Hepatocyte (in vitro differentiated cells): ENCODE measurements at regions not wholly inside any gene's neighbourhood (a gene's known extent, or its start where the extent isn't known, plus 50 kb on each side); places are given as distances from the start of the nearest gene placed in this dataset.

Source experiments
- DNase-seq: peaks from one replicate; pipeline ENCODE4 v3.0.0-alpha.2; 2016; ENCODE audit warnings: low spot score
- H2AFZ ChIP-seq: fragments of 200-600 bp; sonication (generic); 2 replicates; pipeline ENCODE4 v1.6.0; 2016; ENCODE audit warnings: antibody characterized with exemption, mild to moderate bottlenecking
- H3K27ac ChIP-seq: fragments of 200-600 bp; sonication (generic); 2 replicates; pipeline ENCODE4 v1.5.1; 2016; ENCODE audit warnings: mild to moderate bottlenecking
- H3K27me3 ChIP-seq: fragments of 200-600 bp; sonication (generic); 2 replicates; pipeline ENCODE4 v1.6.1; 2016
- H3K36me3 ChIP-seq: fragments of 200-600 bp; sonication (generic); replicated peaks from 2 replicates; pipeline ENCODE4 v1.5.1; 2016; ENCODE audit warnings: low read depth; ENCODE audit not compliant: insufficient read depth
- H3K4me1 ChIP-seq: fragments of 200-600 bp; sonication (generic); 2 replicates; pipeline ENCODE4 v1.5.1; 2016; ENCODE audit warnings: mild to moderate bottlenecking, moderate library complexity; ENCODE audit not compliant: insufficient read depth
- H3K4me2 ChIP-seq: fragments of 200-600 bp; sonication (generic); 2 replicates; pipeline ENCODE4 v1.6.0; 2016
- H3K4me3 ChIP-seq: fragments of 200-600 bp; sonication (generic); 2 replicates; pipeline ENCODE4 v1.5.1; 2016; ENCODE audit warnings: mild to moderate bottlenecking
- H3K79me2 ChIP-seq: fragments of 200-600 bp; sonication (generic); 2 replicates; pipeline ENCODE4 v1.6.0; 2017; ENCODE audit warnings: mild to moderate bottlenecking
- H3K9me2 ChIP-seq: fragments of 200-600 bp; sonication (generic); replicated peaks from 2 replicates; pipeline ENCODE4 v1.6.0; 2017; ENCODE audit warnings: mild to moderate bottlenecking; ENCODE audit not compliant: insufficient read depth
- H3K9me3 ChIP-seq: fragments of 200-600 bp; sonication (generic); 2 replicates; pipeline ENCODE4 v1.5.1; 2016; ENCODE audit warnings: low read depth, mild to moderate bottlenecking
- H4K20me1 ChIP-seq: fragments of 200-600 bp; sonication (generic); 2 replicates; pipeline ENCODE4 v1.6.0; 2016; ENCODE audit warnings: mild to moderate bottlenecking; ENCODE audit not compliant: insufficient read depth, poor library complexity, severe bottlenecking
- EZH2 ChIP-seq: fragments of 200-600 bp; sonication (generic); IDR thresholded peaks from 2 replicates; pipeline ENCODE4 v1.6.1; 2016; ENCODE audit warnings: antibody characterized with exemption, mild to moderate bottlenecking, borderline replicate concordance
- EZH2phosphoT487 ChIP-seq: fragments of 200-600 bp; sonication (generic); IDR thresholded peaks from one replicate; pipeline ENCODE4 v1.6.1; 2018; ENCODE audit warnings: antibody characterized with exemption, mild to moderate bottlenecking, low read depth, moderate library complexity; ENCODE audit not compliant: unreplicated experiment, severe bottlenecking
- WGBS: methylation state at CpG from one replicate; pipeline ENCODE4 v1.1.6; 2016; ENCODE audit warnings: low lambda C conversion rate; ENCODE audit errors: missing lambda C conversion rate; 5-methylcytosine and 5-hydroxymethylcytosine counted together
- TF ChIP-seq, protein P1 (sequence below): fragments of 200-600 bp; sonication (generic); IDR thresholded peaks from 2 replicates; pipeline ENCODE4 v1.5.1; 2016; ENCODE audit warnings: antibody characterized with exemption, mild to moderate bottlenecking; ENCODE audit not compliant: poor library complexity

DNA sequence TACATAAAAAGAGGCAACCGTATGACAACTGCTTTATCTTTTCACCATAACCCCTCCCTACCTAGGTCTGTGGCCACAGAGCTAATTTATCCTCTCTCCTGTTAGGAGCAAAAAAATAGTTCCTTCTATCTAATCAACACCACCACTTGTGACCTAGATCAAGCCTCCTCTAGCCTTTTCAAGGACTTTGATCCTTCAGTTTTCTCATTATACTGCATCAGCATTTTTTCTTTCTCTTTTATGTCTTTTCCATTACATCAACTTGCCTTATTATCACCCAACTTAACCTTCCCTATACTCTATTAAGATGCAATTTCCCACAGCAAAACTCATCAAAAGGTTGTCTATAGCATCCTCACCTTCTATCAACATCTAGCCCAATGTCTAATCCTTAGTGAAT is 211.0 kb downstream of the ANKRD50 start:
- Histone ChIP-seq H3K4me2 (no peak overlapping the region), H3K9me3 (no peaks in the 10 kb centered on the region), H4K20me1 (no peaks in the 10 kb centered on the region), H3K79me2 (no peaks in the 10 kb centered on the region), H3K4me1 (no peaks in the 10 kb centered on the region), H3K36me3 (no peaks in the 10 kb centered on the region), H3K9me2 (no peaks in the 10 kb centered on the region), H3K27me3 (no peaks in the 10 kb centered on the region), H3K27ac (no peak overlapping the region), H3K4me3 (no peak overlapping the region), H2AFZ (no peak overlapping the region)
- no peak for DNase-seq
- 72% methylated on average over 1 of the region's 1 CpG for WGBS
- TF ChIP-seq, protein P1, sequence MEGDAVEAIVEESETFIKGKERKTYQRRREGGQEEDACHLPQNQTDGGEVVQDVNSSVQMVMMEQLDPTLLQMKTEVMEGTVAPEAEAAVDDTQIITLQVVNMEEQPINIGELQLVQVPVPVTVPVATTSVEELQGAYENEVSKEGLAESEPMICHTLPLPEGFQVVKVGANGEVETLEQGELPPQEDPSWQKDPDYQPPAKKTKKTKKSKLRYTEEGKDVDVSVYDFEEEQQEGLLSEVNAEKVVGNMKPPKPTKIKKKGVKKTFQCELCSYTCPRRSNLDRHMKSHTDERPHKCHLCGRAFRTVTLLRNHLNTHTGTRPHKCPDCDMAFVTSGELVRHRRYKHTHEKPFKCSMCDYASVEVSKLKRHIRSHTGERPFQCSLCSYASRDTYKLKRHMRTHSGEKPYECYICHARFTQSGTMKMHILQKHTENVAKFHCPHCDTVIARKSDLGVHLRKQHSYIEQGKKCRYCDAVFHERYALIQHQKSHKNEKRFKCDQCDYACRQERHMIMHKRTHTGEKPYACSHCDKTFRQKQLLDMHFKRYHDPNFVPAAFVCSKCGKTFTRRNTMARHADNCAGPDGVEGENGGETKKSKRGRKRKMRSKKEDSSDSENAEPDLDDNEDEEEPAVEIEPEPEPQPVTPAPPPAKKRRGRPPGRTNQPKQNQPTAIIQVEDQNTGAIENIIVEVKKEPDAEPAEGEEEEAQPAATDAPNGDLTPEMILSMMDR = no peak
- TF ChIP-seq EZH2 (no peak), EZH2phosphoT487 (no peak)

DNA sequence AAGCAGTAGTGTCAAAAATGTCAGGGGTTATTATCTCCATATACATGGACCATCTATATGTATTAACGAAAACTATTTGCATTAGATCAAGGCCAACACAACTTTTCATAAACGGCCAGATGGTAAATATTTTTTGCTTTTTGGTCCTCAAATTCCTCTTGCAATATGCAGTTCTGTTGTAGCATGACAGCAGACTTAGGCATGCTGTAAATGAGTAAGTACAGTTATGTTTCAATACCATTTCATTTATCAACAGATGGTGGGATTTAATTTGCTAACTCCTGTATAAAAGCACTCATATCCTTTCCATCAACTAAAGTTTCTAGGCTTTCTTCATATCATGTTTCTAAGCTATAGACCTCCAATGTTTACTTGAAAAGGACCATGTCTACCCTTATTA is 208.1 kb downstream of the ANKRD50 start:
- H4K20me1 ChIP-seq = no peaks in the 10 kb centered on the region
- TF ChIP-seq, protein P1 = no peak
- TF ChIP-seq EZH2 (no peak), EZH2phosphoT487 (no peak)
- 68% methylated on average over 2 of the region's 2 CpGs for WGBS
- no peaks in the 10 kb centered on the region for H3K79me2 ChIP-seq
- DNase-seq = no peak
- H3K27ac ChIP-seq = no peak overlapping the region
- H3K36me3 ChIP-seq = no peaks in the 10 kb centered on the region
- no peak overlapping the region for H3K4me3 ChIP-seq
- no peaks in the 10 kb centered on the region for H3K27me3 ChIP-seq
- H3K9me2 ChIP-seq = no peaks in the 10 kb centered on the region
- no peak overlapping the region for H3K4me2 ChIP-seq
- H3K4me1 ChIP-seq = no peaks in the 10 kb centered on the region
- H3K9me3 ChIP-seq = no peaks in the 10 kb centered on the region
- H2AFZ ChIP-seq = no peak overlapping the region

DNA sequence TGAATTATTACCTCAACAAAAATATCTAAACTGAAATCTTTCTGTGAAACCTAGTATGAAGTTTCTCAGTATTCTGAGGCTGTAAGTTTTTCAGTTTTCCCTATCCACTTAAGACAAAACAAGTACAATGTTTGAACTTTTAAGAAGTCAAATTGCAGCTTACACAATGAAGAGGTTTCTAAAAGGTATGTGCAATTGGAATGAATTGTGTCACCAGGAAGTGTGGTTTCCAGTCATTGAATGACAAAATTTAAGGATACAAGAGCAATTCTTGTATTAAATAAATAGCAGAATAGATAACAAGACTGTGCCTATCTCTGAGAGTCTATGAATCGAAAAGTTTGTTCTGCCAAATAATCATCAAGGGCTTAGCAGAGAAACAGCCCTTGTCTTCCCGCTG is 207.3 kb downstream of the ANKRD50 start:
- no peak overlapping the region for H3K4me3 ChIP-seq
- WGBS = 46% methylated on average over 2 of the region's 2 CpGs
- no peaks in the 10 kb centered on the region for H4K20me1 ChIP-seq
- no peaks in the 10 kb centered on the region for H3K36me3 ChIP-seq
- peak overlapping the region; percentile 4 for H3K27ac ChIP-seq
- H3K9me2 ChIP-seq = no peaks in the 10 kb centered on the region
- no peaks in the 10 kb centered on the region for H3K79me2 ChIP-seq
- no peaks in the 10 kb centered on the region for H3K4me1 ChIP-seq
- H3K9me3 ChIP-seq = no peaks in the 10 kb centered on the region
- DNase-seq = no peak
- H2AFZ ChIP-seq = peak overlapping the region; percentile 29
- no peaks in the 10 kb centered on the region for H3K27me3 ChIP-seq
- TF ChIP-seq EZH2 (no peak), EZH2phosphoT487 (no peak)
- TF ChIP-seq, protein P1 = no peak
- peak overlapping the region; percentile 37 for H3K4me2 ChIP-seq

DNA sequence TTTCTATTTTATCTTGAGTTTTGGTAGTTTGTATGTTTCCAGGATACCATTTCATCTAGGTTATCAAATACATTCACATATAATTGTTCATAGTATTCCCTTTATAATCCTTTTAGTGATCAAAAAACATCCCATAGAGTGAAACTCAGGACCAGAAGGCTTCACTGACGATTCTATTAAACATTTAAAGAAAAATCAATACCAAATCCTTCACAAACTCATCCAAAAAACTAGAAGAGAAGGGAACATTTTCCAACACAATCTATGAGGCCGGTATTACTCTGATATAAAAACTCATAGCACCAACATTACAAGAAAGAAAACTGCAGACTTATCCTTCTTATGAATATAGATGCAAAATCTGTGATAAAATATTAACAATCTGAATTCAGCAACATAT is 203.4 kb downstream of the ANKRD50 start:
- DNase-seq = no peak
- H3K27me3 ChIP-seq = no peaks in the 10 kb centered on the region
- TF ChIP-seq, protein P1 = no peak
- TF ChIP-seq EZH2 = no peak
- TF ChIP-seq EZH2phosphoT487 = no peak
- no peak overlapping the region for H3K27ac ChIP-seq
- H3K4me1 ChIP-seq = no peaks in the 10 kb centered on the region
- no peaks in the 10 kb centered on the region for H3K9me3 ChIP-seq
- 89% methylated on average over 2 of the region's 2 CpGs for WGBS
- H3K36me3 ChIP-seq = no peaks in the 10 kb centered on the region
- no peaks in the 10 kb centered on the region for H3K9me2 ChIP-seq
- no peak overlapping the region for H3K4me2 ChIP-seq
- H4K20me1 ChIP-seq = no peaks in the 10 kb centered on the region
- H2AFZ ChIP-seq = no peak overlapping the region
- no peaks in the 10 kb centered on the region for H3K79me2 ChIP-seq
- no peak overlapping the region for H3K4me3 ChIP-seq
